ENCODE measurements at regions not wholly inside any gene's neighbourhood (a gene's known extent, or its start where the extent isn't known, plus 50 kb on each side); places are given as distances from the start of the nearest gene placed in this dataset.
"Not testable (repeated sequence)": the region's sequence is repeated elsewhere in the genome, so short reads cannot be mapped to it uniquely, and the experiment has no call there.

DNA sequence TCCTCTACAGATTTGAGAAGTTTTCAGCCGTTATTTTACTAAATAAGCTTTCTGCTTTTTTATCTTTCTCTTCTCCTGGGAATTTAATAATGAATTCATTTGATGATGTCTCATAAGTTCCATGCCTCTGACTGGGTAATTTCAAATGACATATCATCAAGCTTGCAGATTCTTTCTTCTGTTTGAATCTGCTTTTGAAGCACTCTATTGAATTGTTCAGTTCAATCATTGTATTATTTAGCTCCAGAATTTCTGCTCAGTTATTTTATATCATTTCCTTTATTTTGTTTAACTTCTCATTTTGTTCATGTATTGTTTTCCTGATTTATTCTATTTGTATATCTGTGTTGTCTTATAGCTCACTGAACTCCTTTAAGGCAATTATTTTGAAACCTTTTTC, 196.9 kb upstream of the CNTNAP2 start:
- no peak for DNase-seq (ENCODE audit: low spot score)

DNA sequence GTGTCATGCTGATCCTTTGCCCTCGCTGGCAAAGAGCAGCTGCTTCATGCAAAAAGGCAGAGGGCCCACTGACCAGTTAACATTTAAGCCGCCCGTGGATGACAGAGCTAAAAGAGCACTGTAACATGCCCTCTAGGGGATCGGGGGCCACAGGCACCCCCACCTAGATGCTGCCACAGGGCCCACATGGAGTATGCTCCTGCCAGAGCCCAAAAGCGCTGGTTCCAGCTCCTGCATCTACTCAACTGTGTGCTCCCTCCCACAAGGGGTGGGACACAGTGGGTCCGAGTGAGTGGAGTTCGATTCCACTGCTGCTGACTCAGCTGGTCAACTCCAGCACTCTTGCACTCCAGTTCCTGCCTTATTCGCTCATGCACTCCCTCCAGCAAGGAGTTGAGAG, 199.8 kb upstream of the CNTNAP2 start:
- DNase-seq (ENCODE audit: low spot score): no peak

DNA sequence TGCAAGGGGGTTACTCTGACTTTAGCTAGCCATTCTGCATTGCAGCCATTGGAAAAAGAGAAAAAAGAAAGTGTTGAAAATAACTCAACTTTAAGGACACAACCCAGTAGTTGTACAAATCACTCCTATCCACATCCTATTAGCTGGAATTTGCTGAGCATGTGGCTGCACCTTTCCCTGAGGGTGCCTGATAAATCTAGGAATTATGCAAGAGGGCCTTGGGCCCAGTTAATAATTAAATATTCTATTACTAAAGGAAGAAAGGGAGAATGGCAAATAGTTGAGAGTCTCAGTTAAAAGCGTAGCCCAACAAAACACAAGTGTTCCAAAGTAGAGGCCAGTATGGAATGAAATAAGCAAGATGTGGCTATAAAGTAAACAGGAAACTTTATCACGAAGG, 200.9 kb upstream of the CNTNAP2 start:
- no peak for DNase-seq (ENCODE audit: low spot score)

DNA sequence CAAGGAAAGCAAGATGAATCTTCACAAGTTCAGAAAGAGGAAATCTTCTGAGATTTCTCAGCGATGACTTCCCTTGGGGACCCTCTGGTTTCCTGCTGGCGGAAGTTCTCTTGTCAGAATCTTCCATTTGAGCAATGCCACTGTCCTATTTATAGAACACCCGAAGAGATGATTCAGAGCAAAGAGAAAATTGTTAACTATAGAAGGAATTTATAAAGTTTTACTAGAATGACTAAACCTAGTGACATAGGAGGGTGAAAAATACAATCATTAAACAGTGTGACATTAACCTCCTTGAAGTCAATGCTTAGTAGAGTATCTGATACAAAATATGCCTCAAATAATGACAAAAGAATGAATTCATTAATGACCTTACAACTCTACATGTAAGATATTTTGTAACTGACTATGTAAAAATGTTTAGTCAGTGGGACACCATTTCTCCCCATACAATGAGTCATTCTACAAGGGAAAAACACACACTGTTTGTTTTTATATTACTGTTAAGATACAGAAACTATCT, 206.5 kb upstream of the CNTNAP2 start:
- DNase-seq (ENCODE audit: low spot score): no peak

DNA sequence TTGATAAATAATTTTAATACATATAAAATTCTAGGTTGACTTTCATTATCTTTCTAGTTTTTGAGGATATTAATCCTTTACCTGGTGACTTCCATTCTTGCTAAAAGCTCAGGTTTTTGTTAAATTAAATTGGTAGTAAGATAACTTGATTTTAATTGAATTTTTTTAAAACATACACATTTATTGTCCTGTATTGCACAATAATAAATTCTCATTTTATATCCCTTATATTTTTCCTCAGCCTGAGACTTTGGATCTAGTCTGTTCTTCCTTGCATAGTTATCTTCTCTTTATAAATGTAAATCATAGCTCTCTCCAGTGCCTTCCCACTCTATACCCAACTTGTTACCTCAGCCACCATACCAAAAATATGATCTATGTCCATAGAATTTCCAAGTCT, 212.9 kb upstream of the CNTNAP2 start:
- DNase-seq (ENCODE audit: low spot score): no peak

DNA sequence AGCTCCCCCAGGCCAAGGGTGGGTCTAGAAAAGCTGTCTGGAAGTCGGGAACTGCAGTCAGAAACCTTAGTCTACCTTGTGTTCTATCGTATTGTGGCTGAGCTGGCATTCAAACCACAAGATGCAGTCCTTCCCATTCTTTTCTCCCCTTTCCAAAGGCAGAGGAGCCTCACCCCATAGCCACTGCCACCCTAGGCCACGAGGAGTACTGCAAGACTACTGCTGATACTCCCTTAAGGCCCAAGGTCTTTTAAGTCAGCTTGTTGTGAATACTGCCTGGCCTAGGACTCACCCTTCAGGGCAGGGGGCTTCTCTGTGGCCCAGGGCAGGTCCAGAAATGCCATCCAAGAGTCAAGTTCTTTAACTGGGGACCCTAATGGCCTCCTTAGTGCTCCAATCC, 214.5 kb upstream of the CNTNAP2 start:
- DNase-seq (ENCODE audit: low spot score): no peak

DNA sequence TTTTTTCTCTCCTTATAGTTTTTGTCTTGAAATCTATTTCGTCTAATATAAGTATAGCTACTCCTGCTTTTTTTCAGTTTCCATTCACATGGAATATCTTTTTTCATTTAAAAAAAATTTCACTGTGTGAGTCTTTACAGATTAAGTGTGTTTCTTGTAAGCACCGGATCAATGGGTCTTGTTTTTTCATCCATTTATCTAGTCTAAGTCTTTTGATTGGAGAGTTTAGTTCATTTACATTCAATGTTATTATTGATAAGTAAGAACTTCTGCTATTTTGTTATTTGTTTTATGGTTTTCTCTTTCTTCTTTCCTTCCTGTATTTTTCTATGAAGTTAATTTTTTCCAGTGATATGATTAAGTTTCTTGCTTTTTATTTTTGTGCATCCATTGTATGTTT, 216.7 kb upstream of the CNTNAP2 start:
- no peak for DNase-seq (ENCODE audit: low spot score)

DNA sequence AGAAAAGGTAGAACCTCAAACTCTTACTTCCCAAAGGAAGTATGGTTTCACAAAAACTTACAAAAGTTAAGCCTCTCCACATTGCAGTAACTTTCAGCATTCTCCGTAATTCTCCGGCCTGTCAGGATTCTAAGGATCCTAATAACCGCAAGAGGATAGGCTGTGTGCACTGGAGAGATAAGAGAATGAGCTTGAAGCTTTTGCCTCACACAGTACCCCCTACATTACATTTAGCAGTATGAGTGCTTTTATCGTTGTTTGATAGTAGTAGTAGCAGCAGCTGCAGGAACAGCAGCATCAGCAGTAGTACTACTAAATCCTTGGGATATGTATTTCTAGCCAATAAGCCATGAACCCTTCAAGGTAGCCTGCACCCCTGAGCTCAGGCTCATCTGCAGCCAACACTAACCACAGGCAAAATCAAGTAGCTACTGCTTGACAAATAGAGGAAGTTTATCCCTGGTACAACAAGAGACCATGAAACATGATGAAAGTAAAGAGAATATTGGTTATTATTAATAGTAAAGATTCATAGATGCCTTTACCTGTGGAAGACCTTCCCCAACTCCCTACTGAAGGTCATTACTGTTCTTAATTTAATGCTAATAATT, 222.6 kb upstream of the CNTNAP2 start:
- DNase-seq (ENCODE audit: low spot score): no peak

DNA sequence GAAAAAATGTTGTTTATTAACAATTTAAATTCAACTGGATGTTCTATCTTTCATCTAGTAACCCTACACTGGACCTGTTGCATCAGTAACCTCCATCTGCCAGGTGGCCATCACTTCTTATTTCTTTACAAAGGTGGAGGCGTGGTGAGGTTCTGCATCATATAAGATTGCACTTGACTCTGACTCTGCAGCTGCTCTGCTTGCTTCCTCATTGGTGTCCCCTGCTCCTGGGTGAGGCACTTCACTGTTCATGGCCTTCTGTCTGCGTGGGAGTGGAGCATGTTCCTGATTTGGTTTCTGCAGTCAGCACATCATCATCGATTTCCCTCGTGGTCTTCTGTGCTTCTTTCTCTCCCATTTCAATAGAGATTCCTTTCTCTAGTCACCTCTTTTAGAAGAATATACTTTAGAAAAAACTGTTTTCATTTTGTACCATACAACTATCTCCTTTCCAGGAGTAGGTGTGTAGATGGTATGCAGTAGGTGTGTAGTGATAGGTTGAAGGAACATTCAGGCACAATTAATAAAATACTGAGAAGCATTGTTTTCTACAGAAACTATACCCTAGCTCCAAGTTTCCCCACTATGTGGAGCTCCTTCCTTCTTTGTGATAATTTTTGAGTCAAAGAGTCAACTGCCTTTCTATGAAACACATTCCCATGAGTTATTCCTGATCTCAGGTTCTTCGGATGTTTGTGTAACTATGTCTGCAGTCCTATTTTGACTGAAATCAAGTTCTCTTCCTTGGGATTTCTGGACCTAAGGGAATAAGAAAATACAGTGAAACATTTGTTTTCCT, 231.7 kb upstream of the CNTNAP2 start:
- DNase-seq (ENCODE audit: low spot score): no peak

DNA sequence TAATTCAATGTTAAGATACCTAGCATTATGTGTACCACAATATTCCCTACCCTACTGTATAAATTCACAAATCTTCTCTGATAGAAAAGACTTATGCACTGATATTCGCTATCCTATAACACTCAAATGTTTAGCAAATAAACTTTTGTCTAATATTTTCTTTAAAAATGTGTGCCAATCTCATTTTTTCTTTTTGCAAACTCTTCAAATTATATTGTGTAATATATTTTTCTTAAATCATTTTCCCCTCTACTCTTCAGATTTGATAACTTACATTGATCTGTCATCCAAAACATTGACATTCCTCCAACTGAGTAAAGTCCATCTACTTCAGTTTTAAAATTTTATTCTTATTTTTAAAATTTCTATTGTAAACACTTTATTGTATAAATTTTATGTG, 240.2 kb upstream of the CNTNAP2 start:
- no peak for DNase-seq (ENCODE audit: low spot score)

DNA sequence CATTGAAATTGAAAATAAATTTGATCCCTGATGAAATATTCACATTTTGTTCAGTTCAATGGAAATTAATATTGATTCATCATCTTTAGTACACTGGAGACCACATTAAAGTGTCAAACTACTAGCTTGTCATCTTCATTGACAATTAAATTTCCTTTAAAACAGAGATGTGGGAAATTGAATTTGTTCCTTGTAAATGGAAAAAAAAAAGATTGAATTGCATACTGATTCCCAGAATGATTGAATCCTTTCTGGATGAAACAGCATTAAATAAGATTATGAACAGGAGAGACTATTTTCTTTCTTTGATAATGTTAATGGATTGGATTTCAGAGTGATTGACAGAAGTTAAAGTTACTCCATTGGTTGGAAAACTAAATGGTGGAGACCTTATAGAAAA, 241.3 kb upstream of the CNTNAP2 start:
- DNase-seq (ENCODE audit: low spot score): no peak

DNA sequence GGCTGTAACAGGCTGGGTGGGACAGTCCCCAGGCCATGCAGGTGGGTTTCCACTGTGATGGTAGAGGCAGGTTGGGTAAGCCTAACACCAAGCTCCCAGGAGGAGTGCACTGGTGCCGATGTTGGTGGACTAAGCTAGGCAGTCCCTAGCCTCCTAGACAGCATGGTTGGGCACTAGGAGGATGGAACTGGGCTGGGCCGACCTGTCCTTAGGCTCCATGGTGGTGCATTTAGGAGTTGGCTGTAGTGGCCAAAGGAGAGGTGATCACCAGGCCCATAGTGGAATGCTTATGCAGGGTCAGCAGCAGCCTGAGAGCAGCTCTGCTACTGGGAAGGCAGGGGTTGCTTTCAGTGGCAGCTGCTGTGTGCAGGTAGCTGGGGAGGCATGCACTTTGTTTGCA, 247.7 kb upstream of the CNTNAP2 start:
- DNase-seq (ENCODE audit: low spot score): peak; percentile 4

DNA sequence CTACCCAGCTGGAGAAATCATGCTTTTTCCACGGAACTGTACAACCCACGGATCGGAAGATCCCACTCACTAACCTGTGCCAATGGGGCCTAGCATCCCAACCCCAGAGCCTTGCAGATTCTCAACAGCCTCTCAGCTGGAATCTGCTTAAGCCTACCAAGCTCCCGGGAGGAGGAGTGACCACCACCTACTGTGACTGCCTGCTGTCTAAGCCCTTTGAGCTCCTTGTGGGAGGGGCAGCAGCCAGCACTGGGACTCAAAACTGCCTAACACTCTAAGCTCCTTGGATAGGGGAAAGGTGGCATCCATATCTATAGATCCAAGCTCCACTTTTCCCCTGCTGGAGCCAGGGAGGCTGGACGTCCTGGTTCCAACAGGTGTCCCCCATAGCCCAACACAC, 254.4 kb upstream of the CNTNAP2 start:
- DNase-seq (ENCODE audit: low spot score): no peak

DNA sequence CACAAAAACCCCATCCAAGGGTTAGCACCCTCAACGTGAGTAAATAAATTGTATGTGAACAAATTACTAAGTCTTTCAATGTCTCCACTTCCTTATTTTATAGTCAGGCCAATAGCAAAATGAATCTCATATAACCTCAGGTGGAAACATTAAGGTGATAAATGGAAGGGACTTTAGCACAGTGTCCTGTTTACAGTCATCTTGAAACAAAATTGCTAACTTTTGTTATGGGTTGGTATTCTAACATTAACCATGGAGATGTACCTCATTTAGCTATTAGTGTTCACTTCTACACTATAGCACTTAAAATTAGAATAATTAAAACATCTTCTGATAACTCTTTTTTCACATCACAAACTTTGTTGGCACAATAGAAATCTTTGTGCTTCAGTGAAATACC, 255.8 kb upstream of the CNTNAP2 start:
- no peak for DNase-seq (ENCODE audit: low spot score)

DNA sequence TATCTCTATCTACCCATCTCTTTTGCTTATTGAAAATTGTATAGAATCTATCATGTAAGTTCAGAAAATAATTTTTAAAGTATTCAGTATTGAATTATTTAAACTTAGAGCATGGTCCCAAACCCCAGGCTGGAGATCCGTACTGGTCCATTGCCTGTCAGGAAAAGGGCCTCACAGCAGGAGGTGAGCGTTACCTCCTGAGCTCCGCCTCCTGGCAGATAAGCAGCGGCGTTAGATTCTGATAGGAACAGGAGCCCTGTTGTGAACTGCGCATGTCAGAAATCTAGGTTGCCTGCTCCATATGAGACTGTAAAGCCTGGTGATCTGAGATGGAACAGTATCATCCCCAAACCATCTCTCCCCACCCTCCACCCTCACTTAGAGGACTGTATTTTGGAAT, 266.0 kb upstream of the CNTNAP2 start:
- DNase-seq (ENCODE audit: low spot score): no peak

DNA sequence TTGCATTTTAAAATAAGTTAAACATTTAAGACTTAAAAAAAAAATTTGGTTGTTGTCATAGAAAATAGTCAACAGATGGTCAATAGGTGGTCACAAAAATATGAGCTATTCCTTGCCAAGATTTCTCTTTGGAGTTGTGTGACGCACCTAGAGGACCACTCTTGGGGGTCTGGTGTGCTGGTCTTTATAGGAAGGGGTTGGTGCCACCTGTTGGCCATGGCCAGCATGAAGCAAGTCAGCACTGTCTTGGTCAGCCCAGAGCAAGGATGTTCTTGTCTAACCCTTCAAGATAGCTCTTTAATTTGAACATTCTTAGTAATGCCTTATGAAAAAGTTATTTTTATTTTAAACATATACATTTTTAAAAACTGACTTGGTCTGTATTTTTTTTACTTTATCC, 267.9 kb upstream of the CNTNAP2 start:
- no peak for DNase-seq (ENCODE audit: low spot score)

DNA sequence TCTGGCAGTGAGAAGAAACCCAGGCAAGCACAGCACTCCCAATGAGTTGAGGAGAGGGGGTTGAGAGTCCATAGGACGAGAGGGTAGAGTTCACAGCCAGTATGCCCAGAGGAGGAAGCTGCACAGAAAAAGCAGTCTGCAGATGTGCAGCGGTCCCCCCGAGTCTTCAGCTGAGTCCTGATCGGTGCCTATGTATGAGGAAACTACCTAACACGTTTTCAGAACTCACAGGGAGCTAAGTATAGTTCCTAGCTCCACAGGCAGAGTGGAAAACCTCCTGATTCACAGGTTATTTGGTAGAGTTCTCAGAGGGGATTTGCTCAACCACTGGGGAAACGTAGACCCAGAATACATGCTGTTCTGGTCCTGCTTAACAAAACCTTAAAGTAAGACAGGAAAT, 271.3 kb upstream of the CNTNAP2 start:
- DNase-seq (ENCODE audit: low spot score): no peak

DNA sequence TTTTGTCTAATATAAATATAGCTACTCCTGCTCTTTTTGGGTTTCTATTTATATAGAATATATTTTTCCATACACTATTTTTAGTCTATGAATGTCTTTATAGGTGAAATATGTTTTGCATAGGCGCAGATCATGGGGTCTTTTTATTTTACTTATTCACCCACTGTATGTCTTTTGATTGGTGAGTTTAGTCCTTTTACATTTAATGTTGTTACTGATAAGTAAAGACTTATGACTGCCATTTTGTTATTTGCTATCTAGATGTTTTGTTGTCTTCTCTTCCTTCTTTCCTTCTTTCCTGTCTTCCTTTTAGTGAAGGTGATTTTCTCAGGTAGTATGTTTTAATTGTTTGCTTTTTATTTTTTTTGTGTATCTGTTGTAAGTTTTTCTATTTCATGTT, 276.8 kb upstream of the CNTNAP2 start:
- no peak for DNase-seq (ENCODE audit: low spot score)

DNA sequence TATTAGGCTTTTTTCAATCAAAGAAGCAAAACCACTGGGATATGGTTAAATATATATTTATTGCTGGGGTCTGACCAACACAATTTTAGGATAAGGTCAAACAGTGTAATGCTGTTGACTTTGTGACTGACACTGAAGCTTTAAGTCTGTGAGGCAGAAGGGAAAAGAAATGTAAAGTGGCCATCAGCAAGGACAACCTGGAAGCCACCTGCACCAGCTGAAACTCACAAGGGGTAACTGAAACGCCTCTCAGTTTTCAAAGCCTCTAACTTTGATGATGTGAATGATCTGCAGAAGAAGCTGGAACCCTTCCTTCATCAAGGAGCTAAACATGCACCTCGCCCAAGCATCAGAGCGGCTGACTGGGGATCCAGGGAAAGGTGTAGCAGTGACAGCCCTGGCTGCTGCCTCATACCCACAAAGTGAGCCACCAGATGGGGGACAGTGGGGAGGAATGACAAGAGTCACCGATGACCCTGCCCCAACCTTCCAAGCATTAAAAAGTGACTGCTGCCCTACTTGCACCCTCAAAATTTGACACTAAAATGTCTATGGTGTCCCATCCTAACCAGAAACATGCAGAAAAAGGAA, 284.9 kb upstream of the CNTNAP2 start:
- DNase-seq (ENCODE audit: low spot score): no peak

DNA sequence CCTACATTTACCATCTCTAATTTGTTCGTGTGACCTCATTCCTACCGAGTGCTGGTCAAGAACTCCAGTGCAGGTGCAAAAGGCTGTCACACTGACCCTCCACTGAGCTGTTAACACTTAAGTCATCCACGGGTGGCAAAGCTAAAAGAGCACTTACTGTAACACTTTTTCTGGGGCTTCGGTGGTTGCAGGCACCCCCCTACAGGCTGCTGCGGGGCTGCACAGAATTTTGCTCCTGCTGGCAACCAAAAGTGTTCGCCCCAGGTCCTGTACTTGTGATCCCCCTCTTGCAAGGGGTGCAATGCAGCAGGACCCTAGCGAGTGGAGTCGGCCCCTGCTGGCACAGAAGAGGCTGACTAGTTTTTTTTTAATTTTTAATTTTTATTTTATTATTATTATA, 298.9 kb upstream of the CNTNAP2 start:
- DNase-seq (ENCODE audit: low spot score): no peak

DNA sequence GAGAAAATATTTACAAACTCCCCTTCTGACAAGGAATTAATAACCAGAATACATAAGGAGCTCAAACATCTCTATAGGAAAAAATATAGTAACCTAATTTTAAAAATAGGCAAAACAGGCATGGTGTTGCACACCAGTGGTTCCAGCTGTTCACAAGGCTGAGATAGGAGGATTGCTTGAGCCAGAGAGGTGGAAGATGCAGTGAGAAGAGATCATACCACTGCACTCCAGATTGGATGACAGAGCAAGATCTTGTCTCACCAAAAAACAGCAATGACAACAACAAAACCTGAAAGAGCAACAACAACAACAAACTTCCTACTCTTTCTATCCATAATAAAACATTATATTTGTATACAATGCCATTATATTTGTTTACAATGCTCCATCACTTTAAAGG, 304.4 kb upstream of the CNTNAP2 start:
- DNase-seq (ENCODE audit: low spot score): no peak

DNA sequence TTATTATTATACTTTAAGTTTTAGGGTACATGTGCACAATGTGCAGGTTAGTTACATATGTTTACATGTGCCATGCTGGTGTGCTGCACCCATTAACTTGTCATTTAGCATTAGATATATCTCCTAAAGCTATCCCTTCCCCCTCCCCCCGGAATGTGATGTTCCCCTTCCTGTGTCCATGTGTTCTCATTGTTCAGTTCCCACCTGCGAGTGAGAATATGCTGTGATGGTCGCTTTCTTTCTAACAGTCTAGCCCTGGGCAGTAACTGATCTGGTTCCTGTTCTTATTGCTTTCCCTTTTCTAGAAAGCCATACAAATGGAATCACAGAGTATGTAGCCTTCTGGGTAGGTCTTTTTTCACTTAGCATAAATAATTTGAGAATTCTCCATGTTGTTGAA, 311.1 kb upstream of the CNTNAP2 start:
- not testable (repeated sequence) for DNase-seq (ENCODE audit: low spot score)

DNA sequence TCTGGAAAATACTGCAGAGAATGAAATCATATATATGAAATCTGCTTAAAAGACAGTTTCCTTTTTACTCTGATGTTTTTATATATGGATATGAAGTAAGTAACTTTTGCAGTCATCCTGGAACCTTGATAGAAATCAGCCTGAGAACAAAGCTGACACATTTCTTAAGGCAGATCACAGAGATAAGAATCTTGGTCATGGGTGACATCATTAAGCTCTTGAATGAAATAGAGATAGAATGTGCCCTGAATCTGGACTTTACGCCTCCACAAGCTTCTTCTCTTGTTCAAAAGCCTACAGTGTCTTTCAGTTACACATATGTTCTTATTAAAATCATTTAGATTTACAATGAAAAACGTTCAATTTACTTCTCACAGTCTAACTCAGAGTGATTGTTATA, 319.1 kb upstream of the CNTNAP2 start:
- no peak for DNase-seq (ENCODE audit: low spot score)

DNA sequence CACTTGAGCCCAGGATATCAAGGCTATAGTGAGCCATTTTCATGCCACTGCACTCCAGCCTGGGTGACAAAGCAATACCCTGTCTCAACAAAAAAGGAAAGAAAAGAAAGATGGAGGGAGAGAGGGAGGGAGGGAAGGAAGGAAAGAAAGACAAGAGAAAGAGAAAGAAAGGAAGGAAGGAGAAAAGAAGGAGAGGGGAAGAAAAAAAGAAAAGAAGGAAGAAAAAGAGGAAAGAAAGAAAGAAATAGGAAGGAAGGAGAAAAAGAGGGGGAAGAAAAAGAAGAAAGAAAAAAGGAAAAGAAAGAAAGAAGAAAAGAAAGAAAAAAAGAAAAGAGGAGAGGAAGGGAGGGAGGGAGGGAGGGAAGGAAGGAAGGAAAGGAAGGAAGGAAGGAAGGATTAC, 321.5 kb upstream of the CNTNAP2 start:
- no peak for DNase-seq (ENCODE audit: low spot score)

Data from AG20443 (cell line).